Hematopoietic multipotent progenitor cell treated with erythropoietin and hydrocortisone succinate and interleukin-3 and kit ligand, for 15 days (in vitro differentiated cells): ENCODE measurements at regions not wholly inside any gene's neighbourhood (a gene's known extent, or its start where the extent isn't known, plus 50 kb on each side); places are given as distances from the start of the nearest gene placed in this dataset.

ENCODE experiments used
- DNase-seq: peaks from one replicate; pipeline ENCODE4 v3.0.0-alpha.2; 2015; ENCODE audit warnings: low spot score

DNA sequence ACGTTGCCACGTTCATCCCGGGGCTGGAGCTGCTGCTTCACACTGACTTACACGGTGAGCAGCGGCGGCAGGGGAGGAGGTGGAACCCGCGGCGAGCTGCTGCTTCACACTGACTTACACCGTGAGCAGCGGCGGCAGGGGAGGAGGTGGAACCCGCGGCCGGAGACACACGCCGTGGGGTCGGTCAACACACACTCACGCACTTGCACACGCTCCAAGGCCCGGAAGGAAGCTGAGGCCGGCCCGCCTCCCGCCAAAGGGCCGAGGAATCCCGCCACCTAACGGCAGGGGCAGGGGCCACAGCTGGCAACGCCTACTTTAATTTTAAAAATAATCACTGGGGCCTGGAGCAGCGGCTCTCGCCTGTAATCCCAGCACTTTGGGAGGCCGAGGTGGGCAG, 94.4 kb upstream of the FOXC1 start:
- DNase-seq: no peak

- no peak for DNase-seq
Observed at GRCh38 chr6:1515781-1516180, 93.9 kb upstream of the FOXC1 start.

DNA sequence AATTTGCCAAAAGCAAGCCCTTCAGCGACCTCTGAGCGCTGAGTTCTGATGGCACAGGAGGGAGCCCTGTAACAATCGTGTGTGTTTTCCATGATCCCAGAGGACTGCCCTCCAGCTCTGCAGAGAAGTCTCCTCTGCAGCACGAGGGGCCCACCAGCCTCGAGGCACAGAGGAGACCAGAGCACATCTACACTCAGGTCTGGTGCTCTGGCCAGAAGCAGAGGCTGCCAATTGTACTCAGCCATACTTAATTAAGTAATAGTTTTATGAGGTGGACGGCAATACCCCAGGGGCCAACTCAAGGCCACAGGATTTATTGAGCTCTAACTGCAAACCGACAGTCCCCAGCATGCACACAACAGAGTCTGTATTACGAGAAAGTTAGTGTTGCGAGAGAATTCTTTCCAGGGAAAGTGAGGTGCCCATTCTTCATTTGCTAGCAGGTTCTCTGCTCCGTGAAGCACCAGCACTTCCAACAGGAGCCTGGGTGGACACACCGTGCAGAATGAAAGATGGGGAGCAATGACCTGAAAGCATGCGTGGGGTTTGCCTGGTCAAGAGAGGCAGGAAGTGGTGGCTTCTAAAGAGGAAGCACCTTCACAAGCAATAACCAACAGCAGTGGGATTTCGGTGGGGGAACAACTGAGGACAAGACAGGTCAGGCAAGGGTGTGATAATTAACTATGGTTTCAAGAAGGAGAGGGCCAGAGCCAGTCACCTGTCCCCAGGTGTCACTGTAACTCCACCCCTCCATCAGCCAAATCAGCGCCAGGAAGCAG, 92.8 kb upstream of the FOXC1 start:
- DNase-seq: no peak

GRCh38 chr6:1518855-1519254, 90.9 kb upstream of the FOXC1 start:
- no peak for DNase-seq

- DNase-seq: no peak
Observed at GRCh38 chr6:1519597-1519996, 90.1 kb upstream of the FOXC1 start.

- no peak for DNase-seq
Observed at GRCh38 chr6:1522779-1523178, 86.9 kb upstream of the FOXC1 start.

DNA sequence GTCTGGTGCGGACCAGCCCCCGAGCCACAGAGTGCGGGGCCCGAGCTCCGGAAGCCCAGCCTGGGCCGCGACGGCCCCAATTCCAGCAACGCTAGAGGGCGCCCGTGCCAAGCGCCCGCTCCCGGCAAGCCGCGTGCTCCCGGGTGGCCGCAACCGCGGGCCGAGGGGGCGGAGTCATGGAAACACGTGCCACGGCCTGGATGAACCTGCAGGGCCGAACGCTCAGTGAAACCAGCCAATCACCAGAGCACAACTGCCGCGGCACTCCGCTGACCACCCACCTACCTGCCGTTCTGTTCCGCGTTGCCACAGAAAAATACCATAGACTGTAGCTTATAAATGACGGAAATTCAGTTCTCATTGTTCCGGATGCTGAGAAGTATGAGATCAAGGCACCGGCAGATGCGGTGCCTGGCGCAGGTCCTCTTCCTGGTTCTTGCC, 85.7 kb upstream of the FOXC1 start:
- peak; percentile 29 for DNase-seq

DNA sequence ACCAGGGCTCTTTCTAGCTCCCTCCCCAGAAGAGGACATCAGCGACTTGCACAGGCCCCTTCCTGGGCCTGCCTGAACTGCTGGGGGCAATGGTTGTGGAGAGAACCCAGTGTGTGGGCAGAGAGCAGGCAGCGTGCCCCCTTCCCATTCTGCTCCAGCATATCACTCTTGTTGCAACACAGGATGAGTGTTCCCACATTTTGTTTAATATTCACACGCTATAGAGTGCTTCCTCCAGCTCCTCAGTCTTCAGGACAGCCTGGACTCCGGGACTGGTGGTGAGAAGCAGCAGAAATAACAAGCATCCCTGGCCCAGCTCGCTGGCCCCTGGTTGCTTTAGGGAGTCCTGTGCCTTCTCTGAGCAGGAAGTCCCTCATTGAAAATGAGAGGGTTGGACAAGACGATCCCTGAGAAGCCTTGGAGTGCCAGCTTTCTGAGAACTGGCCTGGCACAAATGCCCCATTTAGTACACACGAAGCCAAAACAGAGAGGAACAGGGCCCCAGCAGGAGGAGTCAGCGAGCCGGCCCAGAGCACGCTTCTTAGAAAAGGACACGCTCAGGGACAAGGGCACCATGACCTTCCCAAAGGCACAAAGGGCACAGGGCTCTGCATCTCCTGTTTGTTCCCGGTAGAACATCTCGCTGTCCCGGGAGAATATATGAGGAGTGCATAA, 84.2 kb upstream of the FOXC1 start:
- no peak for DNase-seq

DNA sequence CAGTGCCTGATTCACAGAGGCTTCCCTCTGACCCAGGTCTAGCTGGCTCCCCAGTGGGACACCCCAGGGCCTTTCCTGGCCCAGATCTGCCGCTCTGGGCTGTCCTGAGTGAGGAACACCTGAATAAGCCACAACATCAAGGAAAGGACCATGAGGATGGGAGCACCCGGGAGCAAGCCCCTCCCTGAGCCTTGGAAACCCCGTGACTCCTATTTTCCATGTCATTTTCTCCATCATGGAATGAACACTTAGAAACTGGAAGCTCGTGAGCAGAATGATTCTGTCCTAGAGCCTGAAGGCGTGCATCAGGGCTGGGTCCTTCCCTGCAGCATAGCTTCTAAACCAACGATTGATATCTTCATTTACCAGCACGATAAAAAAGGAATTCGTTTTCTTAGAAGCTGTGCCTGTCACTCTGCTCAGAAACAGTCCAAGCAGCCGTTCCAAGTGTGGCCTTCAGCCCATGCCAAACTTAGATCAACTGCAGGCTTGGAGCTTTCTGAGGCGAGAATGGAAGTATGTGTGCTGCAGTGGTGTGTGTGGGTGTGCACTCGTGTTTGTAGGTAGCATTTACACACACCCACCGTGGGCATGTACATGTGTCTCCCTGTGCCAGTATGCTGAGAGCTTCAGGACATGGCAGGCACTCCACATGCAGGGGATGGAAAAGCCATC, 83.2 kb upstream of the FOXC1 start:
- DNase-seq: no peak

GRCh38 chr6:1527073-1527457, 82.7 kb upstream of the FOXC1 start:
- no peak for DNase-seq

DNA sequence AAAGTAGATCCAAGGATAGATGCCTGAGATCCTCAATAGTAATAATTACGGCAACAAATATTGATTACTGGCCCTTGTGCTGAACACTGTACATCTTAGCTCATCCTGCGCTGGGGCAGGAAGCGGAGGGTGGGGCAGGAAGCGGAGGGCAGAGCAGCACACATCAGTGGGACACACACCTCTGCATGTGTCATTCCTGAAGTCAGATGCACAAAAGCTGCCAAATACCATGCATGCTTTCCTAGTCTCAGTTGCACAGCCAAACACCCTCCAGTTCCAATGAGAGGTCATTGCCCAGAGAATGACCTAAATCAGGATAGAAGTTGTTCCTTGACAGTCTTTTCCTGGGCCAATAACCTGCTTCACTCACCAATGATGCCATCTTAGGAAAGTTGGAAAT, 74.4 kb upstream of the FOXC1 start:
- DNase-seq: no peak

- DNase-seq: no peak
Observed at GRCh38 chr6:1536526-1537429, 72.9 kb upstream of the FOXC1 start.

DNA sequence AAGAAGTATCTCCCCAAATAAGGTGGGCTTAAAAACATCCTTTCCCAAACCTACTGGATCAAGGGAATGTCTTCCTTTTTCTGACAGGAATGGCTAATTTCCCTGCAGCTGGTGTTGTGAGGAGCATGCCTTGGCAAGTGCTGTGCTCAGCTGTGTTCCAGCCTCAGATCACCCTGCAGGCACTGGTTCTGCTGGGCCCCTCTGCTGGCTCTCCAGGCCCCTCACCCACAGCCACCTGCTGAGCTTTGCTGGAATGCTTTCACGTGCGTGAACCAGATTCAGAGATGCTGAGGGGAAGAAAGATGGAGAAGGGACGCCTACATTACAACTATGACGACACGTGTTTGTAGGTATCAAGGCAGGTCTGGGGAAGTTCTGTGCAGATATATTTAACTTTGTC, 71.3 kb upstream of the FOXC1 start:
- DNase-seq: no peak

DNA sequence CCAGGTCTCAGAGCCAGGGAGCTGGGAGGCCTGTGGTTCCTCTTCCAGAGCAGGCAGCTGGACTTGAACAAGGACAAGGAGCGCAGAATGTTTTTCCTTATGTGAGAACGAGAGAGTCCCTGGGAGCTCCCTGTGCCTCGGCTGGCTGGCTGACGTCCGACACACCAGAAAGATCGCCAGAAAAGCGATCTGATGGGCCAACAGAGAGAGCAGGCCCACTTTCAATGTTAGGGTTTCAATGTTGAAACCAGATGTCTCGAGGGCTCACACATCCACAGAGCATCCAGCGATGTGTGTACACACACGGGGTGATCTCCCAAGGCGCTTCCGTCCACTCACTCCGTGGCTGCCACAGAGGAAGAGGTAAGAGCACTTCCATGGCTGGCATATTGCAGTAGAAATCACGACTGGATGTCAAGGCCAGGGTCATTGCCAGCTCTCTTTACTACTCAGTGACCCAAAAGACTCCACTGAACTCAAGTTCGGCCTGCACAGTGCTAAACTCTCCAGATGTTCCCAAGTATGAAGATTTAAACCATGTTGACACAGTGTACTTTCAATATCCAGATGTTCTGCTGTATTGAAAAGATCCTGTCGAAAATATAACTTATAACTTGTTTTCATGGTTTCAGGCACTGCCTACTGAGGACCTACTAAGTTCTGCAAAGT, 70.8 kb upstream of the FOXC1 start:
- no peak for DNase-seq

DNA sequence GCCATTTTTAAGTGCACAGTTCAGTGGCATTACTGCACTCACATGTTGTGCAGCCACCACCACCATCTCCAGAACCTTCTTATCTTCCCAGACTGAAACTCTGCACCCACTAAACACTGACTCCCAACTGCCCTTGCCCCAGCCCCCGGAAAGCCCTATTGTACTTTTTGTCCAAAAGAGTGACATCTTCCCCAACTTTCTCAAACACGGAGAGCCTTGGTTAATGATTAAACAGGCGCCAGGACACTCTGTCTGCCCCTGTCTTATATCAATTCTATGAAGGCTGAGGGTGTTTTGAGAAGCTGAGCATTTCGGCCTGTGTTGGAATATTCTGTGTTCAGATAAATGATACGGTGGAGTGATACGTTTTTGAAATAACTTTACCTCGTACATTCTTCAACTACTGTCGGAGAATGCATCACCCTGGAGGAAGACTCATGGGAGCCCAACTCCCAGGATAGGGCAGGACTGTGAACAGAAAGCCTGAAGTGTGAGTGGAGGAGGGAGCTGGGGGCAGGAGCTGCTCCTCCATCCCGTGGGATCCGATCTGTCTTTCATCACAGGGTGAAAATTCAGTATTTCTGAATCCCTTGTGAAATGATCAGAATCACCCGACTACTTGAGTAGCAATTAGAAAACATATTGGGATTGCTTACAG, 68.7 kb upstream of the FOXC1 start:
- no peak for DNase-seq

DNA sequence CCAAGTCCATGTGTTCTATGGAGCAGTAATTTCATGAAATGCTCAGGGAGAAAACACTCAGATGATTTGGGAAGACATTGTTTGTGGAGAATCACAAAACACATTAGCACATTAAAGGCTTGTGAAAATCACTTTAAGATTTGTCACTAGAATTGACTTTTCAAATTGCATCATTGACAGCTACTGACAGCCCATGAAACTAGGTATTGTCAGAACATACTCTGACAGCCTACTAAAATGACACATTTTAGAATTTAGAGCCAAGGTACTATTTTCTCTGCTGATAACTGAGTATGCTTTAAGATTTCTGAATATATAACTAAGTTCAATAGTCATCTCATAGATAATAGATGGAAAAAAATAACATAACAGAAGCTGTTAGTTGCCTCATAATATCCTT, 67.4 kb upstream of the FOXC1 start:
- no peak for DNase-seq

- DNase-seq: no peak
Observed at GRCh38 chr6:1542764-1543163, 67.0 kb upstream of the FOXC1 start.

- DNase-seq: no peak
Observed at GRCh38 chr6:1544000-1544399, 65.7 kb upstream of the FOXC1 start.

GRCh38 chr6:1544603-1545002, 65.1 kb upstream of the FOXC1 start:
- no peak for DNase-seq

- DNase-seq: no peak
Observed at GRCh38 chr6:1545654-1546053, 64.1 kb upstream of the FOXC1 start.

DNA sequence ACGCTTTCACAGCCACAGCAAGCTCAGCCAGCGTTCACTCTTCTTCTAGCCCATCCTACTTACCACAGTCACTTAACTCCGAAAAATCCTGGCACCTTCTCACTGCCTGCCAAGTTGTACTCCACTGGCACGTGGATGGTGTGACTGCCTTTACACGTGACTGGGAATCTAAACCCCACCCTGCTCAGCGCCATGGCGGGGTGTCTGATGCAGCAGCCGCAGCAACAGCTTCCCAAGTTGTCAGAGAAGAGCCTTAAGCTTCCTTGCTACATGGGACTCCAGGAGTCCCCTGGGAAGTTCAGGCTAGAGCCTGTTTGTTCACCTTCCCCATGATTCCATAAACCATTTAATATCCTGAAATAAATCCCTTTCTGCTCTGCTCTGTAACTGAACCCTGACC, 61.9 kb upstream of the FOXC1 start:
- DNase-seq: no peak
